HG03175 (cell line): ENCODE measurements at regions not wholly inside any gene's neighbourhood (a gene's known extent, or its start where the extent isn't known, plus 50 kb on each side); places are given as distances from the start of the nearest gene placed in this dataset.
"Not testable (repeated sequence)": the region's sequence is repeated elsewhere in the genome, so short reads cannot be mapped to it uniquely, and the experiment has no call there.

Experiments used
- ATAC-seq: cut with Tn5 transposase; IDR thresholded peaks from one replicate; pipeline ENCODE4 v1.9.1; 2021; ENCODE audit warnings: mild to moderate bottlenecking, moderate library complexity; ENCODE audit not compliant: unreplicated experiment

DNA sequence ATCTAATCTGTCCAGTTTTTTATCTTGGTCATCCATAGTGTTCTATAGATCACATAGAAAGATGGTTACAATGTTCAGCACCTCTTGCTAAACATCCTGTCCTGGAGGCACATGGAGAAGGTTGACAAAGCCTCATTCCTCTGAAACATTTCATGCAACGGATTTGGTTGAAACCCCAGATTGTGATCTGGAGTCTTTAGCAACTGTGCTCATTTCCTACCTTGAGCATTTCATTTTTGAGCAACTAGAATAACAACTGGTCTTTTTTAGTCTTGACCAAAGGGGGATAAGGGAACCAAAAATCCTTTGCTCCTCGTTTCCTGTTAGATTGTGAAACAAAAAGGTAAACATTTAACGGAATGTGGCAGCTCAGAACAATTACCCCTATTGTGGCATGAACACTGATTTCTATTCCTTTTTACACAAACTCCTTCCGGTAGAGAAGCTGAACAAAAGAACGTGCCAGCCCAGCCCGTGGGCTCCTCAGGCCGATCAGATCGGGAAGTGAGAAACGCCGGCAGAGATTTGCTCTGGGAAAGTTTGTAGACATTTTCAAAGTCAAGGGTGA lies 94.7 kb upstream of the ERRFI1 start:
- no peak for ATAC-seq

DNA sequence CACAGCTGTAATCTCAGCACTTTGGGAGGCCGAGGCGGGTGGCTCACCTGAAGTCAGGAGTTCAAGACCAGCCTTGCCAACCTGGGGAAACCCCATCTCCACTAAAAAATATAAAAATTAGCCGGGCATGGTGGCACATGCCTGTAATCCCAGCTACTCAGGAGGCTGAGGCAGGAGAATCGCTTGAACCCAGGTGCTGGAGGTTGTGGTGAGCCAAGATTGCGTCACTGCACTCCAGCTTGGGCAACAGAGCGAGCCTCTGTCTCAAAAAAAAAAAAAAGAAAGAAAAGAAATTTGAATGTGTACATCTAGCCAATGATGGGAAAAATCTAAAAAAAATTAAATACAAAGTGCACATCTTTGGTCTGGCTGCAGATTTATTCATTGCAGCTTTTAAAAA lies 92.6 kb upstream of the ERRFI1 start:
- ATAC-seq, result not testable (repeated sequence)

DNA sequence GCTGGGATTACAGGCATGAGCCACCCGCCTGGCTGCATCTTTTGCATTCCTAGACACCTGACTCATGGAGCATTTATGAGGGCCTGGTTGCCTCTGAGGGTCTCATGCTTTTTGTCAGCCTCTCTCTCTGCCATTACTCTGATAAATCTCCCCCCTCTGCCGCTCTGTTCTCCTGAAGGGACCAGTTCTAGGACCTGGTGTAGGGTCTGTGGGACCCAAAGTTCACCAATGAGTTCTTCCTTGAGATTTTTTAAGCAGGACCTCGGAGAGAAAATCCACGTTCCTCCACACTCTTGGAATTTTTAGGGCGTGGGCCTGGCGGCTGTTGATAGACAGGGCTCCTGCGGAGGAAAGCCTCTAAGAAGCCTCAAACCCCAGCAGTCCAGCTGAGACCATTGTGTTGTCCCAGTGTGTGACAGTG lies 91.9 kb upstream of the ERRFI1 start:
- ATAC-seq, result no peak

DNA sequence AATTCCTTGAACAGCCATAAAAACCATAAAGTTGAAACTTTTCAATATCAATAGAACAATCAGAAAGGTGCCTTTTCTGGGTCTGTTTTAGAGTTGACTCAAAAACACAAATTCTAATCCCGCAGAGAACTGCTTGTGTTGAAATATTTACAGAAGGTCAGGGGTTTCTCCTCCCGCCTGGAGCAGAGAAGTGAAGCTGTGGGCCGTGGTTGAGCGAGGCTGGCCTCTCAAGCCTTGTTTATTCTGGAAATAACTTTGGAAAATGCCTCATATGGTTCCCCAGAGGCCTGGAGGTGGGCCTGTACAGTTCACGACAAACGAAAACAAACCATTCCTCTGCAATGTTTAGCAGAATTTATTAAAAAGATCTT lies 90.8 kb upstream of the ERRFI1 start:
- ATAC-seq, result no peak

DNA sequence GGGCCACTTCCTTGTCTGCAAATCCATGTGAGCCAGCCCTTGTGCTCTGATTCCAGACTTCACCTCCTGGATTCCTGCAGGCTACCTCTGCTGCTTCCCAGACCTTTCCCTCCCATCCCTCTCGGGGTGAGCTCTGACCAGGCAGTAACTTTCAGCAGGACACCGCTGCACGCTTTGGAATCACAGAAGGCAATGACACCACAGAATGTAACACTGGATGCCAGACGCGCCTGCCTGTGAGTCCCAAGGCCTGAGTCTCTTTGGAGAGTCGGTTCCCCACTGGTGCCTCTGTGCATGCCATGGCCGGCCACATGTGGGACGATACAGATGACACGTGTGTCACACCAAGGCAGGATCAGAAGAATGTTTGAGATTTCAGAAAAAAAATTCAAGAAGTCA lies 89.7 kb upstream of the ERRFI1 start:
- ATAC-seq, result no peak

DNA sequence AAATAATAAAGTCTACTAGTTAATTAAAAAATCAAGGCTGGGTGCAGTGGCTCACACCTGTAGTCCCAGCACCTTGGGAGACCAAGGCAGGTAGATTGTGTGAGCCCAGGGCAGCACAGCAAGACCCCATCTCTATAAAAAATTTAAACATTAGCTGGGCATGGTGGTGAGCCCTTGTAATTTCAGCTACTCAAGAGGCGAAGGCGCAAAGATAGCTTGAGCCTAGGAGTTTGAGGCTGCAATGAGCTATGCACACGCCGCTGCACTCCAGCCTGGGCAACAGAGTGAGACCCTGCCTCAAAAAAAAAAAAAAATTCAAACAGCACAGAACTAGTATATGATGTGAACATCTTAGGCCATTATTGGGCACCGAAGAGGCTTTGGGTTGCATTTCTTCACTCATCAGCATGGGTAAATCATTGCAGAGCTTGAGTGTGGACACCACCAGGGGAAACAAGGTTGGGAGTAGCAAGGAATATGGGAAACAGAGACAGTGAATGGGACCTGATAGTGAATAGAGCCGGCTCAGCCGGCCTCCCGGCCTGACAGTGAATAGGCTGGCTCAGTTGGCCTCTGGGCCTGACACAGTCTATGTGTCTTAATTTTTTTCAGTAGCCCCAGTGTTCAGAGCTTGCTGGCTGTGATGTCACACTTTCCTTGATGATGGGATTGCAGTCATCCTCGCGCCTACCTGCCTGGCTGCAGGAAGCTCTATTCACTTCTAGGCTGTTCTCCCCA lies 89.1 kb upstream of the ERRFI1 start:
- ATAC-seq, result no peak

DNA sequence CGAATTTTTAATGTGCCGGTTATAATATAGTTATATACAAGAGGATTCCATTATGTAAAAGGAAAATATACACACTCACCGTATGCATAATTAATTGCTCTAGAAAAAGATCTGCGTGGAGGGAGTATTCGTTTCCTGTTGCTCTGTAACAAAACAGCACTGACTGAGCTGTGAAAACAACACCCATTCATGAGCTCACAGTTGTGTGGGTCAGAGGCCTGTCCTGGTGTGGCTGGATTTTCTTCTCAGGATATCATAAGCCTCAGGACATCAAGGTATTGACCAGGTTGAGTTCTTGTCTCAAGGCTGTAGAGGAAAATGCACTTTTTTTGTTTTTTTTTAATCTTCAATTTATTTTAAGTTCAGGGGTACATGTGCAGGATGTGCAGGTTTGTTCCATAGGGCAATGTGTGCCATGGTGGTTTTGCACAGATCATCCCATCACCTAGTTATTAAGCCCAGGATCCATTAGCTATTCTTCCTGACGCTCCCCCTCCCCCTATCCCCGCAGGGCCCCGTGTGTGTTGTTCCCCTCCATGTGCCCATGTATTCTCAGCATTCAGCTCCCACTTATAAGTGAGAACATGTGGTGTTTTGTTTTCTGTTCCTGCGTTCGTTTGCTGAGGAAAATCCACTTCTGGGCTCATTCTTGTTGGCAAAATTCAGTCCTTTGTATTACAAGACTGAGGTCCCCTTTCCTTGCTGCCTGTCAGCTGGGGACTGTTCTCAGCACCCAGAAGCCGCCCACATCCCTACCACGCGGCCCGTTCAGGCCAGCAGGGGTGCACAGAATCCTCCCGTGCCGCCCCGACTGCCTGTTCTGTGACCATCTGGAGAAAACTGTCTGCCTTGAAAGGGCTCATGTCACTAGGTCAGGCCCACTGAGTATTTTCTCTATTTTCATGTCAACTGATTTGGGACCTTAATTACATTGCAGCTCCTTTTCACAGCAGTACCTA lies 87.4 kb upstream of the ERRFI1 start:
- ATAC-seq, result no peak

DNA sequence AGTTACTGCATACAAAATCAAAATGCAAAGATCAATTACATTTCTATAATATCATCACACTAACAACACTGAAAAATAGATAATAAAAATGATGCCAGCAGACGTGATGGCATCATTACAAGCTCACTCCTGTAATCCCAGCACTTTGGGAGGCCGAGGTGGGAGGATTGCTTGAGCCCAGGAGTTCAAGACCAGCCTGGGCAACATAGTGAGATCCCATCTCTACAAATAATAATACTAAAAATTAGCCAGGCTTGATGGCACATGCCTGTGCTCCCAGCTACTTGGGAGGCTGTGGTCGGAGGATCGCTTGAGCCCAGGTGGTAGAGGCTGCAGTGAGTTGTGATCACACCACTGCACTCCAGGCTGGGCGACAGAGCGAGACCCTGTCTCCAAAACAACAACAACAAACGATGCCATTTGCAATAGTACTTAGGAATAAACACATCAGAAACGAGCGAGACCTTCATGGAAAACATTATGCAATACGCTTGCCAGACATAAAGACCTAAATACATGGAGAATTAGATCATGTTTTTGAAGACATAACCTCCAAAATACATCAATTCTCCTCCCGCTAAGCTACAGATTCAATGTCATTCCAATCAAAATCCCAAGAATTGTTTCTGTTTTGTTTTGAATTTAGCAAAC lies 86.6 kb upstream of the ERRFI1 start:
- ATAC-seq, result no peak

DNA sequence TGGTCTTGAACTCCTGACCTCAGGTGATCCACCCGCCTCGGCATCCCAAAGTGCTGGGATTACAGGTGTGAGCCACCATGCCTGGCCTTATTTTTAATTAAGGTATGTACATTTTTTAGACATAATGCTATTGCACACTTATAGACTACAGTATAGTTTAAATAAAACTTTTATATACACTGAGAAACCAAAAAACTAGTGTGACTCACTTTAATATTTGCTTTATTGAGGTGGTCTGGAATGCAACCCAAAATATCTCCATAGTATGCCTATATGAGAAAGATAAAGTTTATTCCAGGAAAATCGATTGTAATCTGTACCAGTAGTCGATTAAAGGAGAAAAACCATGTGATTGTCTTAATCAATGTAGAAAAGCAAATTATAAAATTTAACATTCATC lies 85.5 kb upstream of the ERRFI1 start:
- ATAC-seq, result no peak

DNA sequence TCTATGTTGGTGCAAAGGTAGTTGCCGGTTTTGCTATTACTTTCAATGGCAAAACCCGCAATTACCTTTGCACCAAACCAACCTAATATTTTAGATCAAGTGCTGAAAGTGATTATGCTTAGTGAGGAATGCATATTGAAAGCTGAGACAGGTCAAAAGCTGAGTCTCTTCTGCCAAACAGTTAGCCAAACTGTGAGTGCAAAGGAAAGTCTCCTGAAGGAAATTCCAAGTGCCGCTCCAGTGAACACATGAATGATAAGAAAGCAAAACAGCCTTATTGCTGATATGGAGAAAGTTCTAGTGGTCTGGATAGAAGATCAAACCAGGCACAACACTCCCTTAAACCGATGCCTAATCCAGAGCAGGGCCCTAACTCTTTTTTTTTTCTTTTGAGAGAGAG lies 83.1 kb upstream of the ERRFI1 start:
- ATAC-seq, result no peak

DNA sequence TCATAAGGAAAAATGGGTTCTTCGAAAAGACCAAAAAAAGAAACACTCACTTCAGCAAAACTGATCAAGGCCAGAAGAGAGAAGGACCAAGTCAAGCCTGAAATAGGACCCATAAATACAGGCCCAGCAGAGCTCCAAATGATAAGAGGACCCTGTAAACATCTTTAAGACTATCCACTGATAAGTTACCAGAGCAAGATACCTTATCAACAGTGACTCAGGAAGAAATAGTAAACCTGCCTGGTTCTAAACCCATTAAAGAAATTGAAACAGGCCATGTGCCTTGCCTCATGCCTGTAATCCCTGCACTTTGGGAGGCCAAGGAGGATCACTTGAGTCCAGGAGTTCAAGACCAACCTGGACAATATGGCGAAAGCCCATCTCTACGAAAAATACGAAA lies 81.8 kb upstream of the ERRFI1 start:
- ATAC-seq, result no peak

DNA sequence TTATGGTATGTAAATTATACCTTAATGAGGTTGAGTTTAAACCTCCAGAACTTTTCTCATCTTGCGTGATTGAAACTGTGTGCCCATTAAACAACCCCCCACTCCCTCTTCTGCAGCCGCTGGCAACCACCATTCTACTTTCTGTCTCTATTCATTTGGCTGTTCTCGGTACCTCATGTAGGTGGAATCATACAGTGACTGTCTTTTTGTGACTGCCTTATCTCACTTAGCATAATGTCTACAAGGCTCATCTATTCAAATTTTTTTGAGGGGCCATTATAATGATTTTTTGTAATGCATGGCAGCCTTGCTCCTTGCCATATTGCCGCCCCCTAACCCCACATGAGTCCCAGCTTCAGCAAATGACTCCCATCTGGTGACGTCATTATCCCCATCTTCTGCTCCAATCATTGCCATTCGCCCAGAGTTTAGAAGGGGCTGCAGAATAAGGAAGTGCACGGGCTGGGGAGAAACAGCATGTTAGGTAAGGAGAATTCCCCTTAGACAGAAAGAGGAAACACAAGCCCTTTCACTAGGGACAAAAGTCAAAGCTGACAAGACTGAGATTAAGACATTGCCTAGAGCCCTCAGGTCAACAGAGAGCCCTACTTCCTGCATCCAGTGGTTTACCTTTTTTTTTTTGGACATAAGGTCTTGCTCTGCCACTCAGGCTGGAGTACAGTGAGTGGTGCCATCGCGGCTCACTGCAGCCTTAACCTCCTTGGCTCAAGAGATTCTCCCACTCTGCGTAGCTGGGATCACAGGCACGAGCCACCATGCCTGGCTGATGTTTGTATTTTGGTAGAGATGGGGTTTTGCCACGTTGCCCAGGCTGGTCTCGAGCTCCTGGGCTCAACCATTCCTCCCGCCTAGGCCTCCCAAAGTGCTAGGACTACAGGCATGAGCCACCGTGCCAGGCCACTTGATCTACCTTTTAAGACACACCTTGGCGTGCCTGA lies 78.4 kb upstream of the ERRFI1 start:
- ATAC-seq, result no peak

DNA sequence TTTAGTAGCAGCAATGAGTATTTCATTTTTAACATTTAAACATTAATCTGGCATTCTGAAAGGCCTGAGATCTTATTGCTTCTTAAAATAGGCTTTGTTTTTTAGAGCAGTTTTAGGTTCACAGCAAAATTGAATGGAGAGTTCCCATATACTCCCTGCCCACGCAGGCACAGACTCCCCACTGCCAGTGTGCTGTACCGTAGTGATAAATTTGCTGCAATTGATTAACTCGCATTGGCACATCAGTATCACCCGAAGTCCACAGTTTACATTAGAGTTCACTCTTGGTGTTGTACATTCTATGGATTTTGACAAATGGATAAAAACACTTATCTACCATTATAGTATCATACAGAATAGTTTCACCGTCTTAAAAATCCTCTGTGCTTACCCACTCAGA lies 71.8 kb upstream of the ERRFI1 start:
- no peak for ATAC-seq

DNA sequence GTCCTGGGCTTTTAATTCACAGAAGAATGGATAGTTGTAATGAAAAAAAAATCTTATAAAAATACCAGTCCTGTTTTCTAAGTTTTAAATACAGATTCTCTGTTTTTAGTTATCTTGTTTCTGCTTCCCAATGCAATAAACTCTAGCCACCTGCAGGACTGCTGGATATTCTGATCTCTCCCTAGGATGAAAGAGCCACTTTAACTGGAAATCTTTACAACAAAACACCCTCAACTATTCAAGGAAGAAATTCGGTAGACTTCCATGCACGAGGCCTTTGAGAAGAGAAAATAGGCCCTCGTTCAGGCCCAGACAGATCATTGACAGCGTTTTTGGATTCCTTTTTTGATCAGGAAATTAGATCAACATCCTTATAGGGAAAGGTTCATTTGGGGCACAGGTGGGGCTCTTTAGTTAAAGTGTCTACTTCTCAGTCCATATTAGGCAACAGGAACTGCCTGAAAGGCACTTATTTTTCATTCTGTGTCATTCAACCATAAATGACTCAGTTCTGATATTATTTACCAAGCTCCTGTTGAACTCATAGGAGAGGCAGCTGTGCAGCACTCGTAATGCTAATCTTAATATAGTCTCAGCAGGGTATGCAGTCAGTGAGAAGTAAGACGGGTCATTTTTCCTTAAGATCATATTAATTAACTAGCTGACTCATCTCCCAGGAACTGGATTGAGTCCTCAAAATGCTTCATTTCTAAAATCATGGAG lies 71.1 kb upstream of the ERRFI1 start:
- peak; percentile 92 for ATAC-seq

DNA sequence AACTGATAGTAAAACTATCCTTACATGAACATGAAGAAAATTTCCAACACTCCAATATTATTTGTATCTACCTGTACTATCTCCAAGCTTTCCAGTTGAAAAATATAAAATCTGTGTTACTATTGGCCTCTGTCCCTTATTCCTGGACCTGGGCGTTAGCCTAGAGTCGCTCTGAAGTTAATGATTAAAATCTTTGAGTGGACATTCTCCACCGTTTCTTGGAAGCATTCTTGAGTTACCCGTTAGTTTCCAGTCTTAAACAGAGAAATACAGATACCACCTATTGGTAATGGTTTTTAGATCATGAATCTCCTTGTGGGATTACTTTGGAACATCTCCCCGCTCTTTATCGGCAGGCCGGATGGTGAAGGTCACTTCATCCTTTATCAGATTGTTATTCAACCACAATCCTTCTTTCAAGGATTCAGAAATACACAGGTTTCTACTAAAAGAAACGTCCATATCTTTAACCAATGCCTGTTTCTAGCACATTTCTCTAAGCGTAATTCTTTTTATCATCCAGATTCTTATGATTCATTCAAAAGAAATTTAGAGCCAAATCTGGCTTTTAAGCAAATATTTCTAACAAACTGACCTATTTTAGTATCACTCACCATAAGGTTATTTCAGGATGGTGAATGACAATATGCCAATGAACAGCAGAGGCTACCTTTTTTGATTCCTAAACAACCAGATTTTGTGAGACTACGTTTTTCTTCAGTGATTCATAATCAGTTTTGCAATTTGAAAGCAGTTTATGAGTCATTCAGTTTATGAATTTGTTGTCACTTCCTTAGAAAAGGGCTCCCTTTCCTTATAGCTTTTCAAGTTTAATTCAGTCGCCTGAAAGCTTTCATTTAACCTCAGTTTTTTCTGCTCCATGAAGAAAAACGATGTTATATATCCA lies 70.2 kb upstream of the ERRFI1 start:
- ATAC-seq, result no peak

DNA sequence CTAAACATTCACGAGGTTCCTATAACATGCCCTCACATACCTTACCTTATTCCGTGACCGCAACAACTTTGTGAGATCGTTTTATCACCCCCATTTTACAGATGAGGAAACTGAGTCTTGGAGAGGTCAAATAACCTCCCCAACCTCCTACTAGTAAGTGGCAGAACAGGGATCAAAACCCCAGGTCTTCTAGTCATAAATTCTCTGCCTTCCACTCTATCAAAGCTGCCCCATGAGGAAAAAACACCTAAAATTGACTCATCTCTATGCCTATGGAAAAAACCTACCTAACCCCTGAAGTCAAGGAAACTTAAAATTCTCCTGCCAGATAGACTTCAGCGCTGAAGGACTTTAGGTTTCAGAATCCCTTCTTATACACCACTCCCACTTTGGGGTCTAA lies 69.5 kb upstream of the ERRFI1 start:
- ATAC-seq, result no peak

DNA sequence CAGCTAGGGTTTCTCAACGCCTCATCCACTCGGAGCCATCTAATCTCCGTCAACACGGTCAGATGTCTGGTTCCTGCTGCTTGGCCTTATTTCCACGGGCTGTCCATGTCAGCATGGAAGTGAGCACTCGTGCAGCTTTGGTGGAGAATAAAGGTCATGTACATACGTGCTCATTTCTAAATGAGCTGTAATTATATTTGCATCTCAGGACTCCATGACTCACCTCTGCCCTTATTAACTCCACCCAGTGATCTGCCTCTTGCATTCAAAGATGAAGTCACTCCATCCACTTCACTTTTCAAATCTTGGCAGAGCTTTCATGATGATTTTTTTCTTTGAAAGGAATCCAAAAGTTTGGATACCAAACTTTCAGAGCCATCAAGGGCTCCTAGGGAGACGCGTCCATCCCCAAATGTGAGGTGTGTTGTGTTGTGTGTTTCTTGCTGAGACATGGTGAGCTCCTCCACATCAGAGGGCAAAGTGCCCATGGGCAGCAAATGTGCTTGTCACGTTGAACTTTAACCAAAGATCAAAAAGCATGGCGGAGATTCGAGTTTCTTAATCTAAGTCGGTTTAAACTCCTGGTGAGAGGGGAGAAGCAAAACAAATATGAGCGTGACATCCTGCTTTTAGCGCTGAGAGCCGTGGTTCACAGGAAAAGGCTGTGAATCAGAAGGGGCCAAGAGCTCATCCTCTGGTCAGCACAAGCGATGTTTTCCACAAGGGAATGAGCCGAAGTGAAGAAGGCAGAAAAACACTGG lies 68.6 kb upstream of the ERRFI1 start:
- no peak for ATAC-seq
